ENCODE measurements at regions not wholly inside any gene's neighbourhood (a gene's known extent, or its start where the extent isn't known, plus 50 kb on each side); places are given as distances from the start of the nearest gene placed in this dataset.
"Not testable (repeated sequence)": the region's sequence is repeated elsewhere in the genome, so short reads cannot be mapped to it uniquely, and the experiment has no call there.

DNA sequence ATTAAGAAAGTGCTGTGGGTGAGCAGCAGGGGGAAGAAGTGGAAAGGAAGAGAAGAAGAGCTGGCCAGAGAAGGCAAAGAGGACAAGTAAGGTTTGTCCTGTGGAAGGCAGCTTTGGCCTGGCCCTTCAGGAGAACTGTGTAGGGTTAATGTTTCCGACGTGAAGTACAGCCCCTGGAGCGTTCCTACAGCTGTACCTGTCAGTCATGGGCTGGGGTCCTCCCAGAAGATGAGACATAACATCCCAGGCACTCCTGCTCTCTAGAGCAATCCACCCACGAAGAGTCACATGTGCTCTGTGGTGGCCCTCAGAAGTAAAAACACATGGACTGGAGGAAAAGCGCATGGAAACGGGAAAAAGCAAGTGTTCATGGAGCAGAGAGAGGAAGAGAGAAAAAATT, 237.4 kb downstream of the CAAP1 start:
- no peaks in the 10 kb centered on the region for H3K36me3 ChIP-seq
- TF ChIP-seq, protein P1, sequence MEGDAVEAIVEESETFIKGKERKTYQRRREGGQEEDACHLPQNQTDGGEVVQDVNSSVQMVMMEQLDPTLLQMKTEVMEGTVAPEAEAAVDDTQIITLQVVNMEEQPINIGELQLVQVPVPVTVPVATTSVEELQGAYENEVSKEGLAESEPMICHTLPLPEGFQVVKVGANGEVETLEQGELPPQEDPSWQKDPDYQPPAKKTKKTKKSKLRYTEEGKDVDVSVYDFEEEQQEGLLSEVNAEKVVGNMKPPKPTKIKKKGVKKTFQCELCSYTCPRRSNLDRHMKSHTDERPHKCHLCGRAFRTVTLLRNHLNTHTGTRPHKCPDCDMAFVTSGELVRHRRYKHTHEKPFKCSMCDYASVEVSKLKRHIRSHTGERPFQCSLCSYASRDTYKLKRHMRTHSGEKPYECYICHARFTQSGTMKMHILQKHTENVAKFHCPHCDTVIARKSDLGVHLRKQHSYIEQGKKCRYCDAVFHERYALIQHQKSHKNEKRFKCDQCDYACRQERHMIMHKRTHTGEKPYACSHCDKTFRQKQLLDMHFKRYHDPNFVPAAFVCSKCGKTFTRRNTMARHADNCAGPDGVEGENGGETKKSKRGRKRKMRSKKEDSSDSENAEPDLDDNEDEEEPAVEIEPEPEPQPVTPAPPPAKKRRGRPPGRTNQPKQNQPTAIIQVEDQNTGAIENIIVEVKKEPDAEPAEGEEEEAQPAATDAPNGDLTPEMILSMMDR (IDR thresholded peaks at IDR 0.05), result no peak
- no peaks in the 10 kb centered on the region for H3K4me1 ChIP-seq
- H3K9me3 ChIP-seq, result no peaks in the 10 kb centered on the region
- no peak for DNase-seq
- no peak overlapping the region for H3K27ac ChIP-seq
- intact Hi-C loops (cut with DNase I; ENCODE audit: low total_unique reads), result no loop called here
- no peak overlapping the region for H3K4me3 ChIP-seq
- no peaks in the 10 kb centered on the region for H3K27me3 ChIP-seq

DNA sequence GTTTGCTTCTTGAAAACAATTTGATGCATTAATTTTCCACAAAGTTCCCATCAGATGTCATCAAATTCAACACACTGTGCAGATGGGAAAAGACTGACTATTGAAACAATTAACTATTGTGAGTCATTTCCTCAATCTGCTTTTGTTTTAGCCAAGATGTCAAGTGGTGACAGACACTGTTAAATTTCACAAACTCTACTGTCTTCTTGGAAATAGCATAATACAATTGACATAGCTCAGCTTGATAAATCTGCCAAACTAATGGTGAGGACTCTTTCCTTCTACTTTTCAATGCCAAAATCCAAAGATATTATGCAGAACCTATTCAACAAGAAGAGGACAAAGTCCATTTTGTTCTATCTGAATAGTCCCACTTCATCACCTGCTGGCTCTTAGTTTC, 242.3 kb downstream of the CAAP1 start:
- intact Hi-C loops (cut with DNase I; ENCODE audit: low total_unique reads), result no loop called here
- no peak for DNase-seq
- no peak overlapping the region for H3K27ac ChIP-seq
- H3K4me1 ChIP-seq, result no peaks in the 10 kb centered on the region
- no peak overlapping the region for H3K4me3 ChIP-seq
- no peaks in the 10 kb centered on the region for H3K9me3 ChIP-seq
- H3K27me3 ChIP-seq, result no peaks in the 10 kb centered on the region
- TF ChIP-seq, protein P1 (IDR thresholded peaks at IDR 0.05), result no peak
- no peaks in the 10 kb centered on the region for H3K36me3 ChIP-seq

GRCh38 chr9:26643826-26644225, 248.8 kb downstream of the CAAP1 start:
- no peaks in the 10 kb centered on the region for H3K4me1 ChIP-seq
- intact Hi-C loops (cut with DNase I; ENCODE audit: low total_unique reads), result no loop called here
- TF ChIP-seq, protein P1 (IDR thresholded peaks at IDR 0.05), result no peak
- no peaks in the 10 kb centered on the region for H3K27me3 ChIP-seq
- DNase-seq, result no peak
- no peaks in the 10 kb centered on the region for H3K36me3 ChIP-seq
- H3K4me3 ChIP-seq, result no peak overlapping the region
- H3K27ac ChIP-seq, result no peak overlapping the region
- no peaks in the 10 kb centered on the region for H3K9me3 ChIP-seq

GRCh38 chr9:26639761-26640160, 252.8 kb downstream of the CAAP1 start:
- H3K4me3 ChIP-seq, result no peak overlapping the region
- no peaks in the 10 kb centered on the region for H3K4me1 ChIP-seq
- H3K27me3 ChIP-seq, result no peaks in the 10 kb centered on the region
- TF ChIP-seq, protein P1 (IDR thresholded peaks at IDR 0.05), result no peak
- H3K27ac ChIP-seq, result no peak overlapping the region
- no peaks in the 10 kb centered on the region for H3K9me3 ChIP-seq
- intact Hi-C loops (cut with DNase I; ENCODE audit: low total_unique reads), result no loop called here
- H3K36me3 ChIP-seq, result no peaks in the 10 kb centered on the region
- no peak for DNase-seq

- DNase-seq, result no peak
- no peaks in the 10 kb centered on the region for H3K36me3 ChIP-seq
- H3K4me1 ChIP-seq, result no peaks in the 10 kb centered on the region
- intact Hi-C loops (cut with DNase I; ENCODE audit: low total_unique reads), result no loop called here
- TF ChIP-seq, protein P1 (IDR thresholded peaks at IDR 0.05), result no peak
- no peaks in the 10 kb centered on the region for H3K27me3 ChIP-seq
- H3K9me3 ChIP-seq, result no peaks in the 10 kb centered on the region
- H3K4me3 ChIP-seq, result no peak overlapping the region
- H3K27ac ChIP-seq, result no peak overlapping the region
Measured at GRCh38 chr9:26637101-26637500, 255.5 kb downstream of the CAAP1 start.

- intact Hi-C loops (cut with DNase I; ENCODE audit: low total_unique reads); H3K9me3 ChIP-seq; H3K4me1 ChIP-seq; H3K27me3 ChIP-seq; H3K27ac ChIP-seq; DNase-seq; H3K36me3 ChIP-seq; H3K4me3 ChIP-seq: not testable (repeated sequence)
- TF ChIP-seq, protein P1 (IDR thresholded peaks at IDR 0.05), result peak; percentile 37 to 44
Measured at GRCh38 chr9:26613851-26614350, 278.7 kb downstream of the CAAP1 start.
